Natural killer cell (primary cell): ENCODE measurements at regions not wholly inside any gene's neighbourhood (a gene's known extent, or its start where the extent isn't known, plus 50 kb on each side); places are given as distances from the start of the nearest gene placed in this dataset.

ENCODE experiments used
- ATAC-seq, 3 donors: fragments of 150-1000 bp in 2 of 3; fragments of 200-7000 bp in 1 of 3; cut with Tn5 transposase; 1 replicate in 1 of 3; 2 replicates in 2 of 3; pipeline ENCODE4 v1.10.0; 2021; ENCODE audit warnings: mild to moderate bottlenecking in 2 of 3, moderate library complexity in 2 of 3
- DNase-seq, 2 donors: peaks; one replicate each; pipeline versions ENCODE4 v3.0.0 to v3.0.0-alpha.2; 2013 to 2021; ENCODE audit warnings: mixed read lengths in 1 of 2
- H3K27ac ChIP-seq: one replicate; pipeline ENCODE4 v1.5.1; 2013; ENCODE audit warnings: mild to moderate bottlenecking, low read length
- H3K27me3 ChIP-seq: one replicate; pipeline ENCODE4 v1.6.1; 2013; ENCODE audit warnings: low read length; ENCODE audit not compliant: control insufficient read depth, insufficient read depth
- H3K36me3 ChIP-seq: one replicate; pipeline ENCODE4 v1.6.1; 2013; ENCODE audit warnings: low read length; ENCODE audit not compliant: control insufficient read depth, insufficient read depth
- H3K4me1 ChIP-seq: one replicate; pipeline ENCODE4 v1.6.1; 2013; ENCODE audit warnings: low read length; ENCODE audit not compliant: control insufficient read depth, insufficient read depth
- H3K4me3 ChIP-seq: one replicate; pipeline ENCODE4 v1.5.1; 2013; ENCODE audit warnings: low read length
- H3K9me3 ChIP-seq: one replicate; pipeline ENCODE4 v1.6.1; 2013; ENCODE audit warnings: low read length; ENCODE audit not compliant: control insufficient read depth, insufficient read depth
- H3K27ac Mint-ChIP-seq, 2 donors: one replicate each; pipeline ENCODE4 v1.8.0; 2022; ENCODE audit warnings: mild to moderate bottlenecking in 2 of 2, mixed read lengths in 2 of 2, moderate library complexity in 1 of 2
- H3K27me3 Mint-ChIP-seq, 2 donors: one replicate each; pipeline ENCODE4 v1.8.0; 2022; ENCODE audit warnings: low read depth in 2 of 2, mixed read lengths in 2 of 2
- H3K36me3 Mint-ChIP-seq: one replicate; pipeline ENCODE4 v1.8.0; 2022; ENCODE audit warnings: mixed read lengths
- H3K4me1 Mint-ChIP-seq, 2 donors: one replicate each; pipeline ENCODE4 v1.8.0; 2022; ENCODE audit warnings: mixed read lengths in 2 of 2
- H3K4me3 Mint-ChIP-seq: one replicate; pipeline ENCODE4 v1.8.0; 2022; ENCODE audit warnings: mild to moderate bottlenecking, moderate library complexity, mixed read lengths
- H3K9me3 Mint-ChIP-seq, 2 donors: one replicate each; pipeline ENCODE4 v1.8.0; 2022; ENCODE audit warnings: mixed read lengths in 2 of 2
- WGBS: methylation state at CpG from one replicate; pipeline ENCODE4 v1.1.7; 2013; ENCODE audit warnings: missing lambda C conversion rate; ENCODE audit not compliant: insufficient coverage; 5-methylcytosine and 5-hydroxymethylcytosine counted together
- intact Hi-C: fragments of 100-400 bp; cut with micrococcal nuclease; formaldehyde crosslinking; loops from one replicate; pipeline ENCODE4 v1.14.2; 2022
- TF ChIP-seq, protein P1 (sequence below): fragments of 200-600 bp; IDR thresholded peaks from one replicate; pipeline ENCODE4 v1.8.0; 2022; ENCODE audit warnings: antibody characterized with exemption

DNA sequence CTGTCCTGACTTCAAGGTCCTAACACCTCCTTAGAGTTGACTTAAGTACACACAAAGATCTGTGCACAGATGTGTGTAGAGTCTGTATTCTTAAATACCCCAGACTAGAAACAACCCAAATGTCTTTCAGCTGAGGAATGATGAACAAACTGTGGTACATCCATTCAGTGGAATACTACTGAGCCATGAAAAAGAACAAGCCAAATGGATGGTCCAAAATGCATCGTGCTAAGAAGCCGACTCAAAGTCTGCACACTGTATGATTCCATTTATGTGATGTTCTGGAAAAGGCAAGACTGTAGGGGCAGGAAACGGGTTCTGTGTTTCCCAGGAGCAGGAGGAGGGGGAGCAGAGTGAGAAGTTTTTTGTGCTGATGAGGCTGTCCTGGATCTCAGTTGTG is 56.7 kb upstream of the LINC01488 start:
- H3K36me3 ChIP-seq, result no peaks in the 10 kb centered on the region
- Mint-ChIP-seq H3K4me3 (no peak overlapping the region), H3K27ac (no peak overlapping the region), H3K36me3 (no peaks in the 10 kb centered on the region), H3K27me3 (peaks cover 10 to 12% of the 10 kb centered on the region in 2 donors), H3K4me1 (peaks cover 16 to 22% of the 10 kb centered on the region in 2 donors), H3K9me3 (no peaks in the 10 kb centered on the region)
- ATAC-seq (no peak), DNase-seq (no peak)
- peaks cover 24% of the 10 kb centered on the region for H3K4me1 ChIP-seq
- WGBS, result 94% methylated on average over 3 of the region's 3 CpGs
- H3K27ac ChIP-seq, result no peak overlapping the region
- peaks cover 8% of the 10 kb centered on the region for H3K9me3 ChIP-seq
- TF ChIP-seq, protein P1, sequence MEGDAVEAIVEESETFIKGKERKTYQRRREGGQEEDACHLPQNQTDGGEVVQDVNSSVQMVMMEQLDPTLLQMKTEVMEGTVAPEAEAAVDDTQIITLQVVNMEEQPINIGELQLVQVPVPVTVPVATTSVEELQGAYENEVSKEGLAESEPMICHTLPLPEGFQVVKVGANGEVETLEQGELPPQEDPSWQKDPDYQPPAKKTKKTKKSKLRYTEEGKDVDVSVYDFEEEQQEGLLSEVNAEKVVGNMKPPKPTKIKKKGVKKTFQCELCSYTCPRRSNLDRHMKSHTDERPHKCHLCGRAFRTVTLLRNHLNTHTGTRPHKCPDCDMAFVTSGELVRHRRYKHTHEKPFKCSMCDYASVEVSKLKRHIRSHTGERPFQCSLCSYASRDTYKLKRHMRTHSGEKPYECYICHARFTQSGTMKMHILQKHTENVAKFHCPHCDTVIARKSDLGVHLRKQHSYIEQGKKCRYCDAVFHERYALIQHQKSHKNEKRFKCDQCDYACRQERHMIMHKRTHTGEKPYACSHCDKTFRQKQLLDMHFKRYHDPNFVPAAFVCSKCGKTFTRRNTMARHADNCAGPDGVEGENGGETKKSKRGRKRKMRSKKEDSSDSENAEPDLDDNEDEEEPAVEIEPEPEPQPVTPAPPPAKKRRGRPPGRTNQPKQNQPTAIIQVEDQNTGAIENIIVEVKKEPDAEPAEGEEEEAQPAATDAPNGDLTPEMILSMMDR, result no peak
- intact Hi-C loops, result loop anchor here (10.0 kb wide), 1 partner anchor 130 kb away; the partner anchor contains the start of gene MYEOV
- peaks cover 12% of the 10 kb centered on the region for H3K27me3 ChIP-seq
- no peak overlapping the region for H3K4me3 ChIP-seq

DNA sequence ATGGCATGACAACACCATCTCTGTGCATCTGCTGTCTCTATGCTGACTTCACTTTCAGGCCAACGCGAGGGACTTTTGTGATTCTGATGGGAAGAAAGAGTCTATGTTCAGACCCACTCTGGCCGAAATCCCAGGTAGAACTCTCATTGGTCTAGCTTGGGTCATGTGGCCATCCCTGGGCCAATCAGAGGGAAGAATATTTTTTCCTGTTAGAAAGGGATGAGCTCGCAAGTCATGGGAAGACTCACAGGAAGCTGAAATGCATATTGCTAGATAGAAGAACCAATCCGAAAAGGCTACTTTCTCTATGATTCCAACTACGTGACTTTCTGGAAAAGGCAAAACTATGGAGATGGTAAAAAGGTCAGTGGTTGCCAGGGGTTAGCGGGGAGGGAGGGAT is 56.0 kb upstream of the LINC01488 start:
- Histone ChIP-seq H3K4me3 (no peak overlapping the region), H3K27ac (no peak overlapping the region), H3K36me3 (no peaks in the 10 kb centered on the region), H3K4me1 (peaks cover 24% of the 10 kb centered on the region), H3K9me3 (peaks cover 8% of the 10 kb centered on the region), H3K27me3 (peaks cover 12% of the 10 kb centered on the region)
- Mint-ChIP-seq H3K27me3 (peaks cover 10 to 12% of the 10 kb centered on the region in 2 donors), H3K27ac (peak overlapping the region in 1 of 2 donors; percentile 46), H3K9me3 (no peaks in the 10 kb centered on the region), H3K4me3 (peak overlapping the region; percentile 55), H3K4me1 (peaks cover 16 to 22% of the 10 kb centered on the region in 2 donors), H3K36me3 (no peaks in the 10 kb centered on the region)
- ATAC-seq (no peak), DNase-seq (no peak)
- intact Hi-C loops, result loop anchor here (10.0 kb wide), 1 partner anchor 131 kb away; the partner anchor contains the start of gene MYEOV
- 94% methylated on average over 7 of the region's 7 CpGs for WGBS
- TF ChIP-seq, protein P1, result no peak

DNA sequence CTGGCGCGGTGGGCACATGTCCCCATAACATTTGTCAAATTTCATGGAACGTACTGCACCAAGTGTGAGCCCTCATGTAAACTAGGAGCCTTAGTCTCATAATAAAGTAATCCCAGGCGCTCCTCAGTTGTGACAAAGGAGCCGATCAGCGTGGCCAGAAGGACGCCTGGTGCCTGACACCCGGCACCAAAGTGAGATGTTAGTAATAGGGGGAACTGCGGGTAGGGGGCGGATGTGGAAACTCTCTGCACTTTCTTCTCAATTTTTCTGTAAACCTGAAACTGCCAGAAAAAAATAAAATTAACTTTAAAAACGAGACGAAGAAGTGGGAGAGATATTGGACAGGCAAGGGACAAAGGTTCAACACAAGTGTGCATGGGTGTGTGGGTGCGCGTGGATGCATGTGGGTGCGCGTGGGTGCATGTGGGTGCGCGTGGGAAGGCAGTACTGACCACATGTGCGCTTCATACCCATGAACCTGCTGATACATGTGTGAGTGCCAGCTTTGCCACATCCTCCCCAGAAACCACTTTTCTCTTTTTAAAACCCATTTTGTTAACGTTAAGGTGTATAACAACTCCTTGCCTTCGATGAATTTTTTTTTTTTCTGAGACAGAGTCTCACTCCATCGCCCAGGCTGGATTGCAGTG is 55.4 kb upstream of the LINC01488 start:
- TF ChIP-seq, protein P1, result no peak

More for the DNA sequence above, 55.4 kb upstream of the LINC01488 start:
- peaks cover 11 to 12% of the 10 kb centered on the region in 2 donors for H3K27me3 Mint-ChIP-seq
- H3K36me3 Mint-ChIP-seq, result no peaks in the 10 kb centered on the region
- Histone ChIP-seq H3K27me3 (peaks cover 12% of the 10 kb centered on the region), H3K4me3 (no peak overlapping the region), H3K4me1 (peaks cover 24% of the 10 kb centered on the region), H3K36me3 (no peaks in the 10 kb centered on the region), H3K9me3 (peaks cover 8% of the 10 kb centered on the region), H3K27ac (no peak overlapping the region)
- peak overlapping the region in 1 of 2 donors; percentile 46 for H3K27ac Mint-ChIP-seq
- intact Hi-C loops, result loop anchor here (10.0 kb wide), 1 partner anchor 131 kb away; the partner anchor contains the start of gene MYEOV
- ATAC-seq (peak; percentile 49 to 86 (median 63)), DNase-seq (peak in 1 of 2 donors; percentile 27)
- 52% methylated on average over 20 of the region's 22 CpGs for WGBS
- peaks cover 16 to 22% of the 10 kb centered on the region in 2 donors for H3K4me1 Mint-ChIP-seq
- no peaks in the 10 kb centered on the region for H3K9me3 Mint-ChIP-seq
- peak overlapping the region; percentile 60 for H3K4me3 Mint-ChIP-seq
